22Rv1 (cell line): ENCODE measurements at regions not wholly inside any gene's neighbourhood (a gene's known extent, or its start where the extent isn't known, plus 50 kb on each side); places are given as distances from the start of the nearest gene placed in this dataset.

Experiments
- CTCF ChIP-seq: fragments of 450-650 bp; IDR thresholded peaks from 2 replicates; pipeline ENCODE4 v1.5.1; 2017; ENCODE audit warnings: mild to moderate bottlenecking
- ZFX ChIP-seq: fragments of 450-650 bp; IDR thresholded peaks from 2 replicates; pipeline ENCODE4 v1.6.1; 2017; ENCODE audit warnings: antibody characterized with exemption, borderline replicate concordance

DNA sequence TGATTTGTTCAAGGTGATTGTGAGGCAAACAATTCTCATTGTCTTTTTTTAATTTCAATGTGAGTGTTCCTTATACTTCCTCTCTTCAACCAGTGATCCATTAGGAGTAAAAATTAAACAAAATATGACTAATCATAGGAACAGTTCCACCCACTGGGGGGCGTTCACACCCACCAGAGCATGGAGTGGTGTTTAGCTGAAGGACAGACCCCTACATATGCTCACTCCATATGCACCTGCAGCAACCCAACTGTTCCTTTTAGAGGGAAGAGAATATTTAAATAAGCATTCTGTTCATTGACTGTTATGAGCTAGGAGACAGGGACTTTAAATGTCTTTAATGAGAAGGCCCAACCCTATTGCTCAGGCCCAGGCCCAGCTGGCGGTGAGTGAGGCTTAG lies 78.7 kb upstream of the DRD2 start:
- TF ChIP-seq CTCF (no peak), ZFX (no peak)
